Right lobe of liver (tissue), 4 donors: ENCODE measurements at regions not wholly inside any gene's neighbourhood (a gene's known extent, or its start where the extent isn't known, plus 50 kb on each side); places are given as distances from the start of the nearest gene placed in this dataset.

Experiments used
- CTCF ChIP-seq, 4 donors: fragments of 200-600 bp in 3 of 4; fragments of 450-650 bp in 1 of 4; IDR thresholded peaks; one replicate each; pipeline versions ENCODE4 v1.5.1 to v1.8.0; 2016 to 2022; ENCODE audit warnings: antibody characterized with exemption in 4 of 4, mild to moderate bottlenecking in 2 of 4
- POLR2A ChIP-seq: fragments of 450-650 bp; IDR thresholded peaks from one replicate; pipeline ENCODE4 v1.6.1; 2017; ENCODE audit warnings: antibody characterized with exemption, mild to moderate bottlenecking
- donor health status: DM: no; HTN: no; CAD: no.
- donor health status: DM: no; HTN: no; CAD: no.
- donor health status: DM: no; HTN: yes; CAD: no.

DNA sequence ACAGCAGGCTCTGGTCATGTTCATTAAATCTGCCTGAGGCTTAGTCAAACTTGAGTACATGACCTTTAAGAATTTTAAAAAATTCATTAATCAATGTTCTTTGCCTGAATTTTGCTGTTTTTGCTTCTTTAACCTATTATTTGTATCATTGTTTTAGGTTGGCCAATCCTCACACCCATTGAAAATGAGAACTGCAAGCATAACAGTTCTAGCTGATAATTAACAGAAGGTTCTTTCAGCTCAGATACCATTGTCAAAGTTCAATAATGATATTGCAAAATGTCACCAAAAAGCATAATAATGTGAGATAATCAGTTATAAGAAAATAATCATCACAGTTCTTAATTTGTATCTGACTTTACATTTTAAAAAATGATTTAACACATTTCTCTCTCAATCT, 583.1 kb downstream of the TFAP2A start:
- TF ChIP-seq POLR2A (no peak), CTCF (IDR thresholded peaks at IDR 0.05) (no peak)
